K562 (cell line): ENCODE measurements at regions not wholly inside any gene's neighbourhood (a gene's known extent, or its start where the extent isn't known, plus 50 kb on each side); places are given as distances from the start of the nearest gene placed in this dataset.

Experiments used
- ATAC-seq: fragments of 200-7000 bp; cut with Tn5 transposase; 3 replicates; pipeline ENCODE4 v1.9.1; 2020; ENCODE audit warnings: moderate library complexity
- BruUV-seq: library from RNA; stranded (reverse); fragments of 400-500 nt; replicated peaks from 2 replicates; lab custom pipeline; 2021; lab: Mats Ljungman, UMichigan
- CTCF ChIA-PET: fragments of 300-600 bp; formaldehyde crosslinking; extraction: SDS; loops from one replicate; lab custom pipeline; 2021; ENCODE audit warnings: low intra/inter-chr PET ratio; lab: Yijun Ruan, JAX
- POLR2A ChIA-PET: fragments of 300-600, 350-650 bp; sonication (Branson Sonifier 250); formaldehyde crosslinking; extraction: SDS; loops from one replicate; lab custom pipeline; 2021; ENCODE audit warnings: antibody characterized with exemption, inconsistent platforms; lab: Yijun Ruan, JAX
- DNase-seq, 4 experiments: peaks; one replicate each; pipeline versions ENCODE4 v3.0.0 to v3.0.0-alpha.2; 2011 to 2018; ENCODE audit warnings: low spot score in 3 of 4, mixed read lengths in 3 of 4; ENCODE audit errors: extremely low read depth in 1 of 4
- FAIRE-seq: peaks from 2 replicates; lab custom pipeline; 2011; peaks lifted over from hg19 to GRCh38; lab: Jason Lieb, UNC
- H2AFZ ChIP-seq: 2 replicates; pipeline ENCODE4 v1.6.0; 2011; ENCODE audit warnings: low read depth, low read length, control low read depth, inconsistent platforms
- H3K27ac ChIP-seq: fragments of 200-600 bp; 3 replicates; pipeline ENCODE4 v1.8.0; 2011; ENCODE audit warnings: low read depth, mild to moderate bottlenecking, control low read depth, inconsistent platforms, low read length, moderate library complexity, mixed read lengths; ENCODE audit errors: extremely low read depth
- H3K27me3 ChIP-seq, 2 experiments: fragments of 300-600 bp in 1 of 2; 2 replicates in 1 of 2; 3 replicates in 1 of 2; pipeline versions ENCODE4 v1.6.0 to v1.8.0; 2011; ENCODE audit warnings: inconsistent platforms in 2 of 2, low read length in 2 of 2, mild to moderate bottlenecking in 1 of 2, mixed read lengths in 1 of 2, moderate library complexity in 1 of 2; ENCODE audit not compliant: control insufficient read depth in 2 of 2, insufficient read depth in 2 of 2
- H3K36me3 ChIP-seq: fragments of 300-600 bp; 3 replicates; pipeline ENCODE4 v1.8.0; 2011; ENCODE audit warnings: mild to moderate bottlenecking, low read length, inconsistent platforms; ENCODE audit not compliant: control insufficient read depth, insufficient read depth
- H3K4me1 ChIP-seq, 2 experiments: fragments of 200-600 bp in 1 of 2; replicated peaks in 1 of 2; 2 replicates in 1 of 2; 3 replicates in 1 of 2; pipeline versions ENCODE4 v1.5.1 to v1.8.0; 2011; ENCODE audit warnings: inconsistent platforms in 2 of 2, low read length in 2 of 2, mild to moderate bottlenecking in 1 of 2, mixed read lengths in 1 of 2, moderate library complexity in 1 of 2; ENCODE audit not compliant: control insufficient read depth in 2 of 2, insufficient read depth in 2 of 2
- H3K4me2 ChIP-seq: 2 replicates; pipeline ENCODE4 v1.6.1; 2011; ENCODE audit warnings: low read length, control low read depth, inconsistent platforms, mixed read lengths; ENCODE audit not compliant: insufficient read depth
- H3K4me3 ChIP-seq: fragments of 200-600 bp; sonication (generic), shearing (Covaris generic); 2 replicates; pipeline ENCODE4 v1.5.1; 2016; ENCODE audit warnings: control low read depth, inconsistent platforms
- H3K79me2 ChIP-seq: fragments of 200-600 bp; 3 replicates; pipeline ENCODE4 v1.8.0; 2011; ENCODE audit warnings: low read length, inconsistent platforms; ENCODE audit not compliant: control insufficient read depth, insufficient read depth
- H3K9ac ChIP-seq, 2 experiments: 2 replicates each; pipeline versions ENCODE4 v1.6.0 to v1.6.1; 2011; ENCODE audit warnings: low read depth in 2 of 2, low read length in 2 of 2, control low read depth in 1 of 2, inconsistent platforms in 1 of 2, mild to moderate bottlenecking in 1 of 2, mixed read lengths in 1 of 2; ENCODE audit not compliant: insufficient read depth in 1 of 2
- H3K9me1 ChIP-seq: one replicate; pipeline ENCODE4 v1.6.0; 2011; ENCODE audit warnings: inconsistent platforms, mild to moderate bottlenecking, low read length, moderate library complexity; ENCODE audit not compliant: control insufficient read depth, insufficient read depth
- H3K9me3 ChIP-seq: replicated peaks from 2 replicates; pipeline ENCODE4 v1.5.1; 2011; ENCODE audit warnings: low read depth, low read length, inconsistent platforms; ENCODE audit not compliant: control insufficient read depth, insufficient read depth
- H4K20me1 ChIP-seq: replicated peaks from 2 replicates; pipeline ENCODE4 v1.6.1; 2011; ENCODE audit warnings: low read length, inconsistent platforms, mixed read lengths; ENCODE audit not compliant: control insufficient read depth, insufficient read depth
- DPF2 ChIP-seq: fragments of 450-650 bp; IDR thresholded peaks from 2 replicates; pipeline ENCODE4 v1.6.1; 2016
- ERF ChIP-seq: fragments of 450-650 bp; formaldehyde crosslinking; IDR thresholded peaks from 2 replicates; pipeline ENCODE4 v1.4.0; 2020; ENCODE audit warnings: mild to moderate bottlenecking, mixed read lengths
- ILK ChIP-seq: fragments of 450-650 bp; IDR thresholded peaks from 2 replicates; pipeline ENCODE4 v1.6.1; 2016; ENCODE audit warnings: missing genetic modification characterization, low read depth, mild to moderate bottlenecking, missing compliant biosample characterization, moderate library complexity, borderline replicate concordance
- SRSF7 ChIP-seq: fragments of 200-400 bp; formaldehyde crosslinking; optimal IDR thresholded peaks from 2 replicates; pipeline ENCODE3; 2017; ENCODE audit warnings: mild to moderate bottlenecking, low read depth, low read length
- WGBS: fragments of 100-300 bp; shearing (Covaris generic); methylation state at CpG from one replicate; pipeline ENCODE4 v1.1.6; 2016; ENCODE audit warnings: low coverage, mixed read lengths; ENCODE audit not compliant: insufficient coverage; ENCODE audit errors: missing lambda C conversion rate; 5-methylcytosine and 5-hydroxymethylcytosine counted together
- in situ Hi-C: fragments of 300-500 bp; cut with MboI; formaldehyde crosslinking; loops from 4 replicates; pipeline ENCODE4 v1.15.0; 2018; ENCODE audit warnings: inconsistent platforms, mixed read lengths
- intact Hi-C: fragments of 100-400 bp; cut with micrococcal nuclease; formaldehyde crosslinking; loops from 2 replicates; pipeline ENCODE4 v1.14.2; 2022
- TF ChIP-seq, protein P1 (sequence below): fragments of 250-450 bp; sonication (Bioruptor Pico); IDR thresholded peaks from 2 replicates; pipeline ENCODE4 v1.5.0; 2020; ENCODE audit warnings: mild to moderate bottlenecking, borderline replicate concordance

DNA sequence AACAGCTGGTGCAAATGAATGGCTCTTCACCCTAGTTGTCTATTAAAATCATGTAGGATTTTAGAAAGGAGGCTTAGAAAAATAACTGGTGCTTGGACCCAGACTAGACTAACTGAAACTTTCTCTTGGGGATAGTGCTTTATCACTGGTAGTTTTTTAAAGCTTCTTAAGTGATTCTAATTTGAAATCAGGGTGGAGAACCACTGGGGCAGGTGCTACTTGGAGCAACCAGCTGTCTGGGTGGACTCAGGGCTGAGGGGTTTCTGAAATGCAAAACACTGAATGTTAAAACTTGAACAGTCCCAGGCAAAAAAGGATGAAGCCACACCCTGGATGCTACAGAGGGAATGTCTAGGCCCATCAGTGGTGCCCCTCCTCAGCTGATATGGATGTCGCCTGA lies 81.2 kb downstream of the PXDC1 start:
- H3K36me3 ChIP-seq: no peaks in the 10 kb centered on the region
- H4K20me1 ChIP-seq: no peaks in the 10 kb centered on the region
- no peak for DNase-seq
- no peaks in the 10 kb centered on the region for H3K9me1 ChIP-seq
- in situ Hi-C loops: no loop called here
- no peaks in the 10 kb centered on the region for H3K9me3 ChIP-seq
- H2AFZ ChIP-seq: no peak overlapping the region
- H3K9ac ChIP-seq: no peak overlapping the region
- no TSS peak for BruUV-seq
- H3K4me2 ChIP-seq: no peak overlapping the region
- no peak for TF ChIP-seq DPF2
- no peak for TF ChIP-seq SRSF7
- no peak for TF ChIP-seq ILK (tag)
- no peak for TF ChIP-seq ERF (CRISPR knock-in tag)
- TF ChIP-seq, protein P1, sequence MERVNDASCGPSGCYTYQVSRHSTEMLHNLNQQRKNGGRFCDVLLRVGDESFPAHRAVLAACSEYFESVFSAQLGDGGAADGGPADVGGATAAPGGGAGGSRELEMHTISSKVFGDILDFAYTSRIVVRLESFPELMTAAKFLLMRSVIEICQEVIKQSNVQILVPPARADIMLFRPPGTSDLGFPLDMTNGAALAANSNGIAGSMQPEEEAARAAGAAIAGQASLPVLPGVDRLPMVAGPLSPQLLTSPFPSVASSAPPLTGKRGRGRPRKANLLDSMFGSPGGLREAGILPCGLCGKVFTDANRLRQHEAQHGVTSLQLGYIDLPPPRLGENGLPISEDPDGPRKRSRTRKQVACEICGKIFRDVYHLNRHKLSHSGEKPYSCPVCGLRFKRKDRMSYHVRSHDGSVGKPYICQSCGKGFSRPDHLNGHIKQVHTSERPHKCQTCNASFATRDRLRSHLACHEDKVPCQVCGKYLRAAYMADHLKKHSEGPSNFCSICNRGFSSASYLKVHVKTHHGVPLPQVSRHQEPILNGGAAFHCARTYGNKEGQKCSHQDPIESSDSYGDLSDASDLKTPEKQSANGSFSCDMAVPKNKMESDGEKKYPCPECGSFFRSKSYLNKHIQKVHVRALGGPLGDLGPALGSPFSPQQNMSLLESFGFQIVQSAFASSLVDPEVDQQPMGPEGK: no peak
- H3K27me3 ChIP-seq: peaks cover 11 to 12% of the 10 kb centered on the region in 2 experiments
- ChIA-PET POLR2A (interaction anchor here (0.8 to 1.7 kb wide), 2 partner anchors 9 to 12 kb away, joined by 6 to 7 read pairs; no protein-coding TSS in a partner anchor), CTCF (no interaction called here)
- WGBS: 24% methylated on average over 1 of the region's 1 CpG
- FAIRE-seq: no peak
- ATAC-seq: no peak
- H3K4me1 ChIP-seq: no peaks in the 10 kb centered on the region; a peak in 1 of 5 replicates
- no peak overlapping the region for H3K4me3 ChIP-seq
- intact Hi-C loops: no loop called here
- H3K27ac ChIP-seq: no peak overlapping the region
- H3K79me2 ChIP-seq: no peaks in the 10 kb centered on the region
